ENCODE measurements at regions not wholly inside any gene's neighbourhood (a gene's known extent, or its start where the extent isn't known, plus 50 kb on each side); places are given as distances from the start of the nearest gene placed in this dataset.
"Not testable (repeated sequence)": the region's sequence is repeated elsewhere in the genome, so short reads cannot be mapped to it uniquely, and the experiment has no call there.

DNA sequence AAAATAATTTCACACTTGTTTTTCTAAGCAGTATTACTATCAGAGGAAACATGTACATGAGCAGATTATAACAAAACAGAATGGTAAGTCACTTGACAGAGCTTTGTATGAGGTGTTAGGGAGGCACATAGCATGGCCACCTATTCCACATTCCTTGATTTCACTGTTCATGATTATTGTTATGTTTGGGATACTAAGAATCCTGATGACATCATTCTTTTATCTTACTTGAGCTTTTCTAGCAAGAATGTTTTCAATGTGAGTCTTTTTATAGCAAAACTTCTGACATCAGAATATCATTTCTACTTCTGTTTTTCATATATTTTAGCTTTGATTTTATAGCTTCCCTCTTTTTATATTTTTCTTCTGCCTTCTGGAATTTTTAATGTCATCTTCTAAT lies 208.2 kb downstream of the DMRTA1 start:
- no peak overlapping the region for H3K27ac Mint-ChIP-seq
- ChIA-PET CTCF (no interaction called here), POLR2A (no interaction called here)
- intact Hi-C loops (cut with DNase I, micrococcal nuclease): no loop called here
- ATAC-seq: no peak
- no peaks in the 10 kb centered on the region for H3K4me1 Mint-ChIP-seq
- no peak overlapping the region for H3K4me3 Mint-ChIP-seq
- no peaks in the 10 kb centered on the region for H3K9me3 Mint-ChIP-seq (ENCODE audit: low read depth)
- H3K27me3 Mint-ChIP-seq: no peaks in the 10 kb centered on the region
- DNase-seq: no peak
- no peaks in the 10 kb centered on the region for H3K36me3 Mint-ChIP-seq (ENCODE audit: low read depth)

DNA sequence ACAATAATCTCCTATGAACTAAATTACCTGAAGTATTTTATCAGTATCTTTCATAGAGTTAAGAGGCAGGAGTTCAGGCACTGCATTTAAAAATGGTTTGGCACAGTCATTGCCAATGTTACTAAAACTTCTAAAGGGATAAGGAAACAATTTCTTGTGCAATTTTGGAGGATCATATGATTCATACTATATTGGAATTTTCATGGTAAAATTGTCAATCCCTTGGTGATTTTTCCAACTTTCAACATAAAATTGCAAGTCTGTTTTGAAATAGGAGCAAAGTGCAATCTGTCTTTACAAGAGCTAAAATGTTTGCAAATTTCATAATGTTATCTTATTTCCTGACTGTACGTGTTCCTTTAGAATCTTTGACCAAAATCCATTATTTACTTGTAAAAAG lies 211.1 kb downstream of the DMRTA1 start:
- no peaks in the 10 kb centered on the region for H3K36me3 Mint-ChIP-seq (ENCODE audit: low read depth)
- CTCF ChIA-PET: no interaction called here
- no peak overlapping the region for H3K4me3 Mint-ChIP-seq
- no peaks in the 10 kb centered on the region for H3K9me3 Mint-ChIP-seq (ENCODE audit: low read depth)
- intact Hi-C loops (cut with DNase I, micrococcal nuclease): no loop called here
- H3K27me3 Mint-ChIP-seq: no peaks in the 10 kb centered on the region
- DNase-seq (no peak), ATAC-seq (no peak)
- H3K4me1 Mint-ChIP-seq: no peaks in the 10 kb centered on the region
- H3K27ac Mint-ChIP-seq: no peak overlapping the region
- POLR2A ChIA-PET: no interaction called here

DNA sequence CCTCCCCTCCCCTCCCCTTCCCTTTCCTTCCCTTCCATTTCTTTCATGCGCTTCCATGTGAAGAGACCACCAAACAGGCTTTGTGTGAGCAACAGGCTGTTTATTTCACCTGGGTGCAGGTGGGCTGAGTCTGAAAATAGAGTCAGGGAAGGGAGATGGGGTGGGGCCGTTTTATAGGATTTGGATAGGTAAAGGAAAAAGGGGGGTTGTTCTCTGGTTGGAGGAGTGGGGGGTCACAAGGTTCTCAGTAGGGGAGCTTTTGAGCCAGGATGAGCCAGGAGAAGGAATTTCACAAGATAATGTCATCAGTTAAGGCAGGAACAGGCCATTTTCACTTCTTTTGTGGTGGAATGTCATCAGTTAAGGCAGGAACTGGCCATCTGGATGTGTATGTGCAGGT lies 211.9 kb downstream of the DMRTA1 start:
- H3K36me3 Mint-ChIP-seq (ENCODE audit: low read depth); POLR2A ChIA-PET; H3K4me1 Mint-ChIP-seq; H3K27ac Mint-ChIP-seq; CTCF ChIA-PET; H3K4me3 Mint-ChIP-seq; H3K9me3 Mint-ChIP-seq (ENCODE audit: low read depth); H3K27me3 Mint-ChIP-seq; intact Hi-C loops (cut with DNase I, micrococcal nuclease); DNase-seq; ATAC-seq: not testable (repeated sequence)

DNA sequence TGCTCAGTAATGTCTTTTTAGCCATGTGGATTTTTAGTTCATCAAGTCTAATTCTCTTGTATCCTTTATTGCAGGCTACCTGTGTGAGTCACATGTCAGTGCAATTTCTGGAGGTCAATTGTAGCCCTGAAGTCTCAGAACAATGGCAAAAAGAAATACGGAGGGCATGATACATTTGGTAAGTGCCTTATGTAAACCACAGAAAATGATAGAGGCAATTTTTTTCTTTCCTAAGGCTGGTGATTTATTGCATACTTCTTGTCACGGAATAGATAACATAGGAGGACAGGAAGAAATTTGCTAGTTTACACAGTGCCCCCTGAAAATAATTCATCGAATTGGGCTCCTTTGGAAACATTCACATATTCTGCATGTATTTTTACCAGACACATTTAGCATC lies 235.9 kb downstream of the DMRTA1 start:
- Mint-ChIP-seq H3K4me3 (no peak overlapping the region), H3K4me1 (peaks cover 2% of the 10 kb centered on the region), H3K36me3 (ENCODE audit: low read depth) (no peaks in the 10 kb centered on the region), H3K27ac (no peak overlapping the region), H3K9me3 (ENCODE audit: low read depth) (peaks cover 3% of the 10 kb centered on the region), H3K27me3 (no peaks in the 10 kb centered on the region)
- ChIA-PET CTCF (no interaction called here), POLR2A (no interaction called here)
- intact Hi-C loops (cut with DNase I, micrococcal nuclease): no loop called here
- ATAC-seq (no peak), DNase-seq (no peak)

DNA sequence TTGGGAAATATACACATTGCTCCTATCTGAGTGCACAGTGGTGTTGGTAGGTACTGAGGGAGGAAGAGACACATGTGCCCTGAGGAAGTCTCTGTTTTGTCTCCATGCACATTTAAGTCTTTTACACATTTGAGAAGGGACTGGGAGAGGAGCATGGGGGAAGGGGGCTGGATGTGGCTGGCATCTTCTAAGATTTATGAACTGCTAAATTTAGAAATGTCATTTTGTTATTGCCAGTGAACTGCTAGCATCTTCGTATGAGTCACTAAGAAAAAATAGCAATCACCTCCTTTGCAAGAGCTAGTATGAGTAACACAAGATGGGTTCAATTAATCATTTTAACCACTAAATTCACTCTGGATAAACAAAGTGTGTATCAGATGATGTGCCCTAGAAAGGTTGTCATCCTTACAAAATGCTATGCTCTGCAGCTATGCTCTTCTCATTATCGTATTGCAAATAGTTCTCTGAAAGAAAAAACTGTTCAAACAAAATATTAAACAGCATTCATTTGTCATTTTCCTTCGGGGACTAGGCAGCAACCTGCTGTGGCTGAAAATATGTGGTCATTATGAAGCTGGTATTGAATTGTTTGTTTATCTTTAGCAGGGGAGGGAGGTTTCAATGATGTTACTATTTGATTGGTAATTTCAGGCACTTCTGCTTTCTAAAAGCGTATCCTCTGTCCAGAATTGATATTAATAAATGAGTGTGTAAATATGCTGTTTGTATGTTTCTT lies 236.5 kb downstream of the DMRTA1 start:
- peak; percentile 63 for ATAC-seq
- Mint-ChIP-seq H3K27me3 (no peaks in the 10 kb centered on the region), H3K4me3 (no peak overlapping the region), H3K9me3 (ENCODE audit: low read depth) (peaks cover 3% of the 10 kb centered on the region), H3K4me1 (peaks cover 2% of the 10 kb centered on the region), H3K36me3 (ENCODE audit: low read depth) (no peaks in the 10 kb centered on the region), H3K27ac (no peak overlapping the region)
- CTCF ChIA-PET: no interaction called here
- DNase-seq: peak; percentile 4
- intact Hi-C loops (cut with DNase I, micrococcal nuclease): no loop called here
- POLR2A ChIA-PET: no interaction called here

DNA sequence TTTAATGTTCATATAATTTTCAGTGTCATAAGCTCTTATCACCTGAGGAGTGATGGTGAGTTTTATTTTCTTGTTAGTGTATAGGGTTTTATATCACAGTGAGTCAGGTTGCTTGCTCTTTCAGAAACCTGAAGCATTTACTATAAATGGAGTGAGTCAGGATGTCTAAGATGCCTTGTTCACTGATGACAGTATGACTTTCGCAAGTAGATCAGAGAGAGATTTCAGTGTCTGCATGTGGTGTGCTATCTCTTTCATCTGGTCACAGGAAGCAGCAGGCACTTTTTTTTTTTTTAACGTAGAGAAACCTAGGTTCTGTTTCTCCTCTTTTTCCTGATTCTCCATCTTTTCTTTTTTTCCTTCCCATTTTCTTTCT lies 237.1 kb downstream of the DMRTA1 start:
- ChIA-PET POLR2A (no interaction called here), CTCF (no interaction called here)
- Mint-ChIP-seq H3K9me3 (ENCODE audit: low read depth) (peaks cover 3% of the 10 kb centered on the region), H3K27ac (no peak overlapping the region), H3K27me3 (no peaks in the 10 kb centered on the region), H3K4me3 (no peak overlapping the region), H3K36me3 (ENCODE audit: low read depth) (no peaks in the 10 kb centered on the region), H3K4me1 (peaks cover 2% of the 10 kb centered on the region)
- peak; percentile 81 for ATAC-seq
- intact Hi-C loops (cut with DNase I, micrococcal nuclease): no loop called here
- no peak for DNase-seq

DNA sequence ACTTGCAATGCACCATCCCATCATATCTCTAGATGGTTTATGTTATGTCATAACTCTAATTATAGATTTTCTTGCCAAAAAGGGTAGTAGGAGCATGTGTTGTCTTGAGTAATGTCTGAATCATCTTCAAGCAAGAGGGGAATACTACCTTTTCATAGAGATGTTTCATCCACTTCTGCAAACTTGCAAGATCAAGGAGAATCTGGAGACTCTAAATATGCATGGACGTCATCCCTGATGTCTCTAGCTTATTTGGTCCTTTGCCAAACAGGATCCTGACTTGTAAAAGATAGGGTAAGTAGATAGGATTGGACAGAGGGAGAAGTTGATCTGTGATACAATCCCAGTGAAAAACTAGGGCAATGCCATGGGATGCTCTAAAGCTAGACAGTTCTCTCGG lies 246.5 kb downstream of the DMRTA1 start:
- ATAC-seq: no peak
- no peaks in the 10 kb centered on the region for H3K4me1 Mint-ChIP-seq
- DNase-seq: no peak
- no peaks in the 10 kb centered on the region for H3K9me3 Mint-ChIP-seq (ENCODE audit: low read depth)
- POLR2A ChIA-PET: no interaction called here
- intact Hi-C loops (cut with DNase I, micrococcal nuclease): no loop called here
- no peak overlapping the region for H3K27ac Mint-ChIP-seq
- CTCF ChIA-PET: no interaction called here
- no peak overlapping the region for H3K4me3 Mint-ChIP-seq
- no peaks in the 10 kb centered on the region for H3K27me3 Mint-ChIP-seq
- no peaks in the 10 kb centered on the region for H3K36me3 Mint-ChIP-seq (ENCODE audit: low read depth)

DNA sequence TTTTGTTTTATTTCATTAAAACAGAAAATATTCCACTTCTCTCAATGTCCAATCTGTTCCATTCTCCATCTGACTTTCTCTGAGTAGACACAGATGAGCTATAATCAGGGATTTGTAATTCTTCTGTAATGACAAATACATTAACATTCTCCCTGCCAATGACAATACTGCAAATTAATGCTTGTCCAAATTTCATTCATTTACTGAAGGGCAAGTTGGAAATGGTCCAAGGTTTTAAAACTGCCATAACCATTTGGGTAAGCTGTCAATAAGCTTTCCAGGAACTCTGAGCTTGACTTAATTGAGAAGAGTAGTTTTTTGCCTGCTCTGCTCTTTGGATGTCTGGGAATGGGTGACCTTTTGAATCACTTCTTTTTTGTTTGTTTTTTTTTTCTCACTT lies 253.5 kb downstream of the DMRTA1 start:
- ATAC-seq: no peak
- H3K4me1 Mint-ChIP-seq: no peaks in the 10 kb centered on the region
- H3K9me3 Mint-ChIP-seq (ENCODE audit: low read depth): peaks cover 8% of the 10 kb centered on the region
- ChIA-PET CTCF (interaction anchor here (0.6 kb wide), 1 partner anchor 1422 kb away, joined by 3 read pairs; no protein-coding TSS in a partner anchor), POLR2A (no interaction called here)
- no peak for DNase-seq
- no peak overlapping the region for H3K27ac Mint-ChIP-seq
- no peak overlapping the region for H3K4me3 Mint-ChIP-seq
- H3K36me3 Mint-ChIP-seq (ENCODE audit: low read depth): no peaks in the 10 kb centered on the region
- no peaks in the 10 kb centered on the region for H3K27me3 Mint-ChIP-seq
- intact Hi-C loops (cut with DNase I, micrococcal nuclease): no loop called here

DNA sequence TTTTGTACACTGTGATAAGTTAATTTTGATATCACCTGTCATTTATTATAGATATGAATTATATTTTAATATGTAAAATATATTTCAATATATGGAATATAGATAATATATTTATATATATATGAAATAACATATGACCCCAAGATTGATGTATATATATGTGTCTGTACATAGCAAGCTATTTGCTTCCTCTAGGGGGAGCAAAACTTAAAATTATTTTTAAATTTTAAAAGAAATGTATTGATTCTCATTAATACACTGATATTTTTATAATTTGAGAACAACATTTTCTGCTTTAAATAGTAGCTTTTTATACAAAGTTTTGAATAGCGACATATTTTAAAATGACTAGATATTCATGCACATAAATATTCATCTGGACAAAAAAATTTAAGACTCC lies 272.0 kb downstream of the DMRTA1 start:
- Mint-ChIP-seq H3K27ac (no peak overlapping the region), H3K27me3 (no peaks in the 10 kb centered on the region), H3K9me3 (ENCODE audit: low read depth) (peaks cover 4% of the 10 kb centered on the region), H3K4me1 (no peaks in the 10 kb centered on the region), H3K36me3 (ENCODE audit: low read depth) (no peaks in the 10 kb centered on the region), H3K4me3 (no peak overlapping the region)
- POLR2A ChIA-PET: no interaction called here
- DNase-seq: no peak
- ATAC-seq: no peak
- CTCF ChIA-PET: no interaction called here
- intact Hi-C loops (cut with DNase I, micrococcal nuclease): no loop called here

DNA sequence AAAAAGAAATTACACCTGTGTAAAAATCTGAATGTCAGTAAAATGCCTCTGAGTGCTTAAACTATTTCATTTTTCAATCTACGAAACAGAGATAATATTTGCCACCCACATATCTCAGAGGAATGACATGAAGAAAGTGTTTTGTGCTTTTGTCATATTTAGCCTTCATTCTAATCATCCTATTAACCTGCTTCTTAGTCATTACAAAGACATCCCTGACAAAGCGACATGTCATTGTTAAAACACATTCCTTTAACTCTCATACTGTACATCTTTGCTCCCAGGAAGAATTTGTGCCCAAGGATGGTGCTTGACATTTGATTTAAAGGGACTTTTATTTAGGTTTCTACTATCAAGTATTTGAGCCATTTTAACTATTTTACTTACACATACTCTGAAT lies 275.9 kb downstream of the DMRTA1 start:
- ATAC-seq (no peak), DNase-seq (no peak)
- Mint-ChIP-seq H3K27me3 (no peaks in the 10 kb centered on the region), H3K4me3 (no peak overlapping the region), H3K36me3 (ENCODE audit: low read depth) (no peaks in the 10 kb centered on the region), H3K4me1 (no peaks in the 10 kb centered on the region), H3K9me3 (ENCODE audit: low read depth) (peaks cover 2% of the 10 kb centered on the region), H3K27ac (no peak overlapping the region)
- CTCF ChIA-PET: no interaction called here
- POLR2A ChIA-PET: no interaction called here
- intact Hi-C loops (cut with DNase I, micrococcal nuclease): no loop called here

DNA sequence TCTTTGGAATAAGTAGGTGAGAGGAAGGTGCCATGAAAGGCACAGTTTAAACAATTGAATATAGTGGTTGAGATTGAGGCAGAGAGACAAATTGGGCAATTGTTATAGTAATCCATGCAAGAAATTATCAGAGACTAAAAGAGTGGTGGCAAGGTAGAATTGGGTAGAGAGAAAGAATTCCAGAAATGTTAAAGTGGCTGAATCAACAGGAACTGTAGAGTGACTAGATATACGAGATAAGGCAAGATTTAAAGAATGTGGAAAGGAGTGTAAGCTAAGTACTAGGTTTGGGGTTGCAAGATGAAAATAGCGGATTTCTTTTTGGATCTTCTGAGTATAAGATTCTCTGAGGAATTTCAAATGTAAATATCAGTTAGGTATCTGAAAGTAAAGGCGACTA lies 285.2 kb downstream of the DMRTA1 start:
- Mint-ChIP-seq H3K9me3 (ENCODE audit: low read depth) (peaks cover 8% of the 10 kb centered on the region), H3K27ac (no peak overlapping the region), H3K4me1 (no peaks in the 10 kb centered on the region), H3K27me3 (no peaks in the 10 kb centered on the region), H3K4me3 (no peak overlapping the region), H3K36me3 (ENCODE audit: low read depth) (no peaks in the 10 kb centered on the region)
- ATAC-seq: no peak
- ChIA-PET POLR2A (no interaction called here), CTCF (no interaction called here)
- intact Hi-C loops (cut with DNase I, micrococcal nuclease): no loop called here
- DNase-seq: no peak

DNA sequence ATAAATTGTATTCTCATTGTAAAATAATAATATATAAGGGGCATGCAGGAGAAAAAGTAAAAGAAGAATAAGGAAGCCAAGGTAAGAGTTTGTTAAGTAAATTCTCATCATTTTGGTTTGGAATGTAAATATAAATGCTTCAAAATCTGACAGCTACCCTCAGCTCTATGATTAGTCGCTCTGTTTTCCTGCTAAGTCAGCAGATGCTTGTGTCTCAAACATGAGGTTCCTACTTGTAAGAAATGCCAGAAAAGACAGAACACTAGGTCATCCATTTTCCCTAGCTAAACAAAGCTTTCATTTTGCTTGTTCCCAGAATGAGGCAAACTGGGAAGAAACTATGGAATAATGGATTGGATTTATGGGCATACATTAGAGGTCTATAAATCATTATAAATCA lies 293.1 kb downstream of the DMRTA1 start:
- Mint-ChIP-seq H3K4me1 (no peaks in the 10 kb centered on the region), H3K27me3 (no peaks in the 10 kb centered on the region), H3K9me3 (ENCODE audit: low read depth) (peaks cover 13% of the 10 kb centered on the region), H3K36me3 (ENCODE audit: low read depth) (no peaks in the 10 kb centered on the region), H3K27ac (no peak overlapping the region), H3K4me3 (no peak overlapping the region)
- POLR2A ChIA-PET: no interaction called here
- CTCF ChIA-PET: no interaction called here
- no peak for DNase-seq
- no peak for ATAC-seq
- intact Hi-C loops (cut with DNase I, micrococcal nuclease): no loop called here

DNA sequence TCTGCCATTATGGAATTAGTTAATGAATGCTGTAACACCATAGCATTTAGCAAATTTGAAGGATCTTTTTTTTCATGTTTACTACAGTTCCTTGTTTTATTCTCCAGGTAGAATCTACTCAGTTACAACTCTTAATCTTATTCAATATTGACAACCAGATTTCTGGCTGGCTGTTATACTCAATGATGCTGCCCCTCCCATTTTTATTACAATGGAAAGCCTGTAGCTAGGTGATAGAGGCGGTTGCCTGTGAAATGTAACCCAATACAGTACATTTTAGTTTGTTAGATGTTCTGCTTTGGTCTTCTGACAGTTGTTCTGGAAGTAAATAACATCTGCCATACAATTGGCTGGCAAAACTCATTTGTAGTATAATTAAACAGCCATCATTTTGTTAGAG lies 294.2 kb downstream of the DMRTA1 start:
- no peaks in the 10 kb centered on the region for H3K36me3 Mint-ChIP-seq (ENCODE audit: low read depth)
- H3K27me3 Mint-ChIP-seq: no peaks in the 10 kb centered on the region
- no peaks in the 10 kb centered on the region for H3K4me1 Mint-ChIP-seq
- ChIA-PET CTCF (no interaction called here), POLR2A (no interaction called here)
- intact Hi-C loops (cut with DNase I, micrococcal nuclease): no loop called here
- no peak for ATAC-seq
- no peak for DNase-seq
- no peak overlapping the region for H3K27ac Mint-ChIP-seq
- H3K4me3 Mint-ChIP-seq: no peak overlapping the region
- peaks cover 13% of the 10 kb centered on the region for H3K9me3 Mint-ChIP-seq (ENCODE audit: low read depth)
